HCT116 (cell line): ENCODE measurements at regions not wholly inside any gene's neighbourhood (a gene's known extent, or its start where the extent isn't known, plus 50 kb on each side); places are given as distances from the start of the nearest gene placed in this dataset.

ENCODE experiments used
- ATAC-seq: fragments of 200-7000 bp; cut with Tn5 transposase; 2 replicates; pipeline ENCODE4 v1.9.1; 2020; ENCODE audit warnings: mild to moderate bottlenecking, moderate library complexity
- BruUV-seq: library from RNA; stranded (reverse); fragments of 400-500 nt; replicated peaks from 2 replicates; lab custom pipeline; 2021; lab: Mats Ljungman, UMichigan
- CTCF ChIA-PET: fragments of 300-600 bp; sonication (Branson Sonifier 250); formaldehyde crosslinking; loops from one replicate; lab custom pipeline; 2021; ENCODE audit warnings: antibody characterized with exemption; lab: Charles Lee
- POLR2A ChIA-PET: fragments of 300-600, 350-600 bp; sonication (Branson Sonifier 250); formaldehyde crosslinking; loops from one replicate; lab custom pipeline; 2021; ENCODE audit warnings: antibody characterized with exemption; lab: Charles Lee
- RAD21 ChIA-PET, 2 experiments: fragments of 300-600 bp; sonication (Branson Sonifier 250); formaldehyde crosslinking; loops; one replicate each; lab custom pipeline; 2023; ENCODE audit warnings: low total read pairs in 2 of 2; ENCODE audit not compliant: uncharacterized antibody in 2 of 2, unreplicated experiment in 2 of 2, low non-redundant PET in 1 of 2; lab: Charles Lee
- DNase-seq: peaks from one replicate; pipeline ENCODE4 v3.0.0-alpha.2; 2010; ENCODE audit warnings: low read depth, low spot score
- H2AFZ ChIP-seq: fragments of 200-600 bp; shearing (Covaris generic), sonication (generic); 2 replicates; pipeline ENCODE4 v1.6.1; 2017; ENCODE audit warnings: low read depth, mixed run types, mixed read lengths, antibody characterized with exemption, low read length; ENCODE audit not compliant: poor library complexity, severe bottlenecking
- H3K27ac ChIP-seq: 2 replicates; pipeline ENCODE4 v1.5.1; 2012; ENCODE audit warnings: low read depth, low read length
- H3K27me3 ChIP-seq: fragments of 200-600 bp; sonication (generic); 2 replicates; pipeline ENCODE4 v1.6.1; 2016; ENCODE audit warnings: mixed run types, low read length, mixed read lengths; ENCODE audit not compliant: insufficient read depth
- H3K36me3 ChIP-seq, 2 experiments: fragments of 200-500 bp in 1 of 2; fragments of 200-600 bp in 1 of 2; sonication (Bioruptor generic) in 1 of 2; sonication (generic) in 1 of 2; 2 replicates each; pipeline versions ENCODE4 v1.5.1 to v1.6.1; 2014 to 2016; ENCODE audit warnings: low read length in 2 of 2, inconsistent platforms in 1 of 2, mixed read lengths in 1 of 2, mixed run types in 1 of 2; ENCODE audit not compliant: insufficient read depth in 2 of 2, control insufficient read depth in 1 of 2
- H3K4me1 ChIP-seq, 2 experiments: fragments of 200-600 bp in 1 of 2; sonication (generic) in 1 of 2; 2 replicates each; pipeline versions ENCODE4 v1.5.1 to v1.6.1; 2012 to 2017; ENCODE audit warnings: low read length in 2 of 2, inconsistent platforms in 1 of 2, mild to moderate bottlenecking in 1 of 2, mixed read lengths in 1 of 2, mixed run types in 1 of 2, moderate library complexity in 1 of 2; ENCODE audit not compliant: insufficient read depth in 2 of 2, control insufficient read depth in 1 of 2
- H3K4me2 ChIP-seq: fragments of 200-600 bp; sonication (generic); 2 replicates; pipeline ENCODE4 v1.6.1; 2017; ENCODE audit warnings: mixed run types, low read length, mixed read lengths
- H3K4me3 ChIP-seq, 2 experiments: fragments of 200-600 bp in 1 of 2; sonication (generic) in 1 of 2; replicated peaks in 1 of 2; 2 replicates each; pipeline ENCODE4 v1.5.1; 2011 to 2016; ENCODE audit warnings: low read length in 2 of 2, control low read depth in 1 of 2, low read depth in 1 of 2, mild to moderate bottlenecking in 1 of 2, mixed read lengths in 1 of 2, mixed run types in 1 of 2
- H3K79me2 ChIP-seq: fragments of 200-600 bp; sonication (generic); 2 replicates; pipeline ENCODE4 v1.6.1; 2017; ENCODE audit warnings: mild to moderate bottlenecking, mixed run types, low read length, moderate library complexity, mixed read lengths; ENCODE audit not compliant: insufficient read depth
- H3K9ac ChIP-seq: fragments of 200-600 bp; sonication (generic); 2 replicates; pipeline ENCODE4 v1.6.1; 2016; ENCODE audit warnings: low read length, mixed read lengths
- H3K9me2 ChIP-seq: fragments of 200-600 bp; sonication (generic), shearing (Covaris generic); 2 replicates; pipeline ENCODE4 v1.6.1; 2017; ENCODE audit warnings: mixed run types, mild to moderate bottlenecking, moderate library complexity; ENCODE audit not compliant: insufficient read depth
- H3K9me3 ChIP-seq, 2 experiments: fragments of 200-500 bp in 1 of 2; fragments of 200-600 bp in 1 of 2; sonication (Bioruptor generic) in 1 of 2; sonication (generic) in 1 of 2; 2 replicates each; pipeline ENCODE4 v1.6.1; 2014 to 2017; ENCODE audit warnings: low read length in 2 of 2, mixed read lengths in 2 of 2, inconsistent platforms in 1 of 2, low read depth in 1 of 2, mild to moderate bottlenecking in 1 of 2, mixed run types in 1 of 2, moderate library complexity in 1 of 2; ENCODE audit not compliant: control insufficient read depth in 1 of 2, insufficient read depth in 1 of 2
- H4K20me1 ChIP-seq: fragments of 200-600 bp; sonication (generic), shearing (Covaris generic); 2 replicates; pipeline ENCODE4 v1.6.1; 2017; ENCODE audit warnings: mixed run types, mild to moderate bottlenecking, moderate library complexity; ENCODE audit not compliant: insufficient read depth
- CEBPB ChIP-seq: IDR thresholded peaks from 2 replicates; pipeline ENCODE4 v1.6.1; 2012; ENCODE audit warnings: low read depth
- CTCF ChIP-seq, 3 experiments: fragments of 200-600 bp in 1 of 3; sonication (generic) in 1 of 3; IDR thresholded peaks in 2 of 3; conservative IDR thresholded peaks in 1 of 3; 2 replicates each; pipeline ENCODE4 v1.5.1; 2012 to 2017; ENCODE audit warnings: low read depth in 2 of 3, low read length in 2 of 3, antibody characterized with exemption in 1 of 3, borderline replicate concordance in 1 of 3, control low read depth in 1 of 3, mild to moderate bottlenecking in 1 of 3, mixed read lengths in 1 of 3, mixed run types in 1 of 3, moderate library complexity in 1 of 3; ENCODE audit not compliant: insufficient read depth in 1 of 3
- FOSL1 ChIP-seq: IDR thresholded peaks from 2 replicates; pipeline ENCODE4 v1.6.1; 2012; ENCODE audit warnings: low read depth
- MAX ChIP-seq: IDR thresholded peaks from 2 replicates; pipeline ENCODE4 v1.6.1; 2012
- SP1 ChIP-seq: IDR thresholded peaks from 2 replicates; pipeline ENCODE4 v1.6.1; 2012; ENCODE audit warnings: low read depth
- ZFX ChIP-seq: fragments of 450-650 bp; IDR thresholded peaks from 2 replicates; pipeline ENCODE4 v1.6.1; 2017
- ZNF274 ChIP-seq: fragments of 200-500 bp; sonication (Bioruptor generic); IDR thresholded peaks from 2 replicates; pipeline ENCODE4 v1.6.1; 2014; ENCODE audit warnings: mild to moderate bottlenecking, low read depth, low read length, inconsistent platforms
- intact Hi-C: fragments of 100-400 bp; cut with micrococcal nuclease; formaldehyde crosslinking; loops from 2 replicates; pipeline ENCODE4 v1.10.0; 2022

GRCh38 chr21:16932314-16932713 is 580.5 kb upstream of the CXADR start:
- no peak for DNase-seq
- BruUV-seq = no TSS peak
- Histone ChIP-seq H3K9me2 (no peaks in the 10 kb centered on the region), H3K36me3 (no peaks in the 10 kb centered on the region), H3K4me3 (no peak overlapping the region), H3K9ac (no peak overlapping the region), H3K9me3 (peaks cover 0 to 29% of the 10 kb centered on the region in 2 experiments; a peak in 2 of 4 replicates), H3K79me2 (no peaks in the 10 kb centered on the region), H3K27me3 (no peaks in the 10 kb centered on the region), H2AFZ (no peak overlapping the region), H4K20me1 (no peaks in the 10 kb centered on the region), H3K27ac (no peak overlapping the region), H3K4me2 (no peak overlapping the region), H3K4me1 (no peaks in the 10 kb centered on the region)
- CTCF ChIA-PET = no interaction called here
- POLR2A ChIA-PET = no interaction called here
- RAD21 ChIA-PET = no interaction called here
- TF ChIP-seq SP1 (no peak), MAX (no peak), ZNF274 (no peak), FOSL1 (no peak), CTCF (IDR thresholded peaks at IDR 0.05 in 2 of 3, conservative IDR thresholded peaks at IDR 0.05 in 1 of 3; ENCODE audit: borderline replicate concordance in 1 of 3, insufficient read depth in 1 of 3, low read depth in 2 of 3, low read length in 2 of 3) (no peak), ZFX (no peak)
- ATAC-seq = no peak
- intact Hi-C loops = no loop called here

- H2AFZ ChIP-seq = no peak overlapping the region
- no TSS peak for BruUV-seq
These were observed 570.1 kb upstream of the CXADR start for GRCh38 chr21:16942703-16943102.

More at GRCh38 chr21:16942703-16943102, 570.1 kb upstream of the CXADR start:
- intact Hi-C loops = no loop called here
- no peak overlapping the region for H3K27ac ChIP-seq
- no peak for ATAC-seq
- H3K4me2 ChIP-seq = no peak overlapping the region
- no peak overlapping the region for H3K4me3 ChIP-seq
- H3K4me1 ChIP-seq = no peaks in the 10 kb centered on the region; a peak in 1 of 4 replicates
- no peaks in the 10 kb centered on the region for H3K9me2 ChIP-seq
- no peaks in the 10 kb centered on the region for H3K27me3 ChIP-seq
- ChIA-PET POLR2A (no interaction called here), RAD21 (no interaction called here), CTCF (no interaction called here)
- H3K79me2 ChIP-seq = no peaks in the 10 kb centered on the region
- TF ChIP-seq CTCF (IDR thresholded peaks at IDR 0.05 in 2 of 3, conservative IDR thresholded peaks at IDR 0.05 in 1 of 3; ENCODE audit: borderline replicate concordance in 1 of 3, insufficient read depth in 1 of 3, low read depth in 2 of 3, low read length in 2 of 3) (0 out of 6 replicates have a peak, but pooled peaks of 1 of the 3 experiments have one; percentile 1), CEBPB (no peak)
- H3K36me3 ChIP-seq = no peaks in the 10 kb centered on the region
- H3K9ac ChIP-seq = no peak overlapping the region
- peaks cover 17 to 26% of the 10 kb centered on the region in 2 experiments; a peak in 2 of 4 replicates for H3K9me3 ChIP-seq
- H4K20me1 ChIP-seq = no peaks in the 10 kb centered on the region
- DNase-seq = no peak
